Nephron progenitor cell (in vitro differentiated cells): ENCODE measurements at regions not wholly inside any gene's neighbourhood (a gene's known extent, or its start where the extent isn't known, plus 50 kb on each side); places are given as distances from the start of the nearest gene placed in this dataset.
A peak's percentile ranks its signal among the peaks of the same experiment; 100 is the strongest.

Source experiments
- DNase-seq: peaks from one replicate; pipeline ENCODE4 v3.0.0; 2021
- H3K27ac Mint-ChIP-seq: 2 replicates; pipeline ENCODE4 v1.8.0; 2021; ENCODE audit warnings: mild to moderate bottlenecking, moderate library complexity, mixed read lengths
- H3K27me3 Mint-ChIP-seq: 2 replicates; pipeline ENCODE4 v1.8.0; 2021; ENCODE audit warnings: mild to moderate bottlenecking, low read depth, mixed read lengths; ENCODE audit not compliant: poor library complexity
- H3K36me3 Mint-ChIP-seq: 2 replicates; pipeline ENCODE4 v1.8.0; 2021; ENCODE audit warnings: low read depth, mixed read lengths
- H3K4me1 Mint-ChIP-seq: 2 replicates; pipeline ENCODE4 v1.8.0; 2021; ENCODE audit warnings: mixed read lengths
- H3K4me3 Mint-ChIP-seq: 2 replicates; pipeline ENCODE4 v1.8.0; 2021; ENCODE audit warnings: mild to moderate bottlenecking, moderate library complexity, mixed read lengths
- H3K9me3 Mint-ChIP-seq: 2 replicates; pipeline ENCODE4 v1.8.0; 2021; ENCODE audit warnings: mild to moderate bottlenecking, moderate library complexity, mixed read lengths
- CTCF ChIP-seq: fragments of 200-600 bp; sonication (generic); IDR thresholded peaks from 2 replicates; pipeline ENCODE4 v1.5.0; 2021; ENCODE audit warnings: antibody characterized with exemption

GRCh38 chr4:159547645-159548308 is 444.9 kb downstream of the RAPGEF2 start:
- Mint-ChIP-seq H3K4me3 (no peak overlapping the region), H3K9me3 (no peaks in the 10 kb centered on the region), H3K36me3 (no peaks in the 10 kb centered on the region), H3K4me1 (peaks cover 11% of the 10 kb centered on the region), H3K27ac (no peak overlapping the region), H3K27me3 (no peaks in the 10 kb centered on the region)
- no peak for TF ChIP-seq CTCF
- DNase-seq, result no peak

- H3K27me3 Mint-ChIP-seq, result no peaks in the 10 kb centered on the region
- peaks cover 9% of the 10 kb centered on the region for H3K4me1 Mint-ChIP-seq
- no peak for DNase-seq
- H3K36me3 Mint-ChIP-seq, result no peaks in the 10 kb centered on the region
- H3K9me3 Mint-ChIP-seq, result no peaks in the 10 kb centered on the region
- H3K4me3 Mint-ChIP-seq, result no peak overlapping the region
- TF ChIP-seq CTCF, result no peak
- H3K27ac Mint-ChIP-seq, result no peak overlapping the region
Measured at GRCh38 chr4:159549098-159549518, 446.2 kb downstream of the RAPGEF2 start.

GRCh38 chr4:159551281-159551680 is 448.4 kb downstream of the RAPGEF2 start:
- peaks cover 6% of the 10 kb centered on the region for H3K4me1 Mint-ChIP-seq

DNA sequence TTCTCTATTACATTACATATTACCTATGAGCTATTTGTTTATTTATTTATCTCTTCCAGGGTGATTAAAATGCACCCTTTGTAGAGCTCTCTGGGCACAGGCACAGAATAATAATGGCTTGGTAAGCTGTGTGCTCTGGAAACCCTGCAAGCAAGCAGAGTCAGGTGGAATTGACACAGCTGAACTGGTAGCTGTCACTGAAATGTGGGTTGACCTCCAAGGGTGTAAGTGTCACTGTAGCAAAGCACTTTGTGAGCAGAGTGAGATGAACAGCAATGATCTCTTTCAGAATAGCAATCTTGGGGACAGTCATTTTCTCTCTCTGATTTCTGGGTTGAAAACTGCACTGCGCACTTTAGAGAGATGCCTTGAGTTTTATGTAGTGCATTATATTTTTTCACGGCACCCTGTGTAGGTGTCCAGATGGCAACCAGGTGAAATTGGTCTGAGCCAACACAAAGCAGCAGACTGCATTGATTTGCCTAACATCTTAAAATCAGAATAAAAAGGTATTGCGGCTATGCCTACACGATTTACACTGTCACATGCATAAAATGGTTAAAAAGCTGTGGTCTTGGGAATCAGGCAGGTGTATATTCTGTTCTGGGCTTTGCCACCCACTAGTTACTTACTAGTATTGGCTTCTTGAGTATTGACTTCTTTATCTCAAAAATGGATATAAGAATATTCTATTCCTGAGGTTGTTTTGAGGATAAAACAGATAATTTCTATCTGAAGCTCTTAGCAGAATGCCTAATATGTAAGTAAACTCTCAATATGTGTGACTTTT is 450.3 kb downstream of the RAPGEF2 start:
- H3K9me3 Mint-ChIP-seq, result no peaks in the 10 kb centered on the region
- H3K36me3 Mint-ChIP-seq, result no peaks in the 10 kb centered on the region
- H3K4me3 Mint-ChIP-seq, result no peak overlapping the region
- no peak for TF ChIP-seq CTCF
- peaks cover 6% of the 10 kb centered on the region for H3K4me1 Mint-ChIP-seq
- DNase-seq, result no peak
- no peaks in the 10 kb centered on the region for H3K27me3 Mint-ChIP-seq
- no peak overlapping the region for H3K27ac Mint-ChIP-seq

More at GRCh38 chr4:159551281-159551680, 448.4 kb downstream of the RAPGEF2 start:
- Mint-ChIP-seq H3K36me3 (no peaks in the 10 kb centered on the region), H3K27ac (no peak overlapping the region), H3K4me3 (no peak overlapping the region), H3K9me3 (no peaks in the 10 kb centered on the region), H3K27me3 (no peaks in the 10 kb centered on the region)
- DNase-seq, result no peak
- no peak for TF ChIP-seq CTCF

- TF ChIP-seq CTCF, result no peak
- no peak for DNase-seq
- no peak overlapping the region for H3K4me3 Mint-ChIP-seq
- no peaks in the 10 kb centered on the region for H3K36me3 Mint-ChIP-seq
- no peaks in the 10 kb centered on the region for H3K4me1 Mint-ChIP-seq
- no peaks in the 10 kb centered on the region for H3K27me3 Mint-ChIP-seq
- peak overlapping the region; percentile 3 for H3K27ac Mint-ChIP-seq
- H3K9me3 Mint-ChIP-seq, result no peaks in the 10 kb centered on the region
Measured at GRCh38 chr4:159555873-159556272, 453.0 kb downstream of the RAPGEF2 start.

- Mint-ChIP-seq H3K27me3 (no peaks in the 10 kb centered on the region), H3K4me1 (no peaks in the 10 kb centered on the region), H3K4me3 (no peak overlapping the region), H3K36me3 (no peaks in the 10 kb centered on the region), H3K9me3 (peaks cover 7% of the 10 kb centered on the region), H3K27ac (no peak overlapping the region)
- no peak for DNase-seq
- TF ChIP-seq CTCF, result no peak
Measured at GRCh38 chr4:159562366-159562765, 459.5 kb downstream of the RAPGEF2 start.
